ENCODE measurements at regions not wholly inside any gene's neighbourhood (a gene's known extent, or its start where the extent isn't known, plus 50 kb on each side); places are given as distances from the start of the nearest gene placed in this dataset.

DNA sequence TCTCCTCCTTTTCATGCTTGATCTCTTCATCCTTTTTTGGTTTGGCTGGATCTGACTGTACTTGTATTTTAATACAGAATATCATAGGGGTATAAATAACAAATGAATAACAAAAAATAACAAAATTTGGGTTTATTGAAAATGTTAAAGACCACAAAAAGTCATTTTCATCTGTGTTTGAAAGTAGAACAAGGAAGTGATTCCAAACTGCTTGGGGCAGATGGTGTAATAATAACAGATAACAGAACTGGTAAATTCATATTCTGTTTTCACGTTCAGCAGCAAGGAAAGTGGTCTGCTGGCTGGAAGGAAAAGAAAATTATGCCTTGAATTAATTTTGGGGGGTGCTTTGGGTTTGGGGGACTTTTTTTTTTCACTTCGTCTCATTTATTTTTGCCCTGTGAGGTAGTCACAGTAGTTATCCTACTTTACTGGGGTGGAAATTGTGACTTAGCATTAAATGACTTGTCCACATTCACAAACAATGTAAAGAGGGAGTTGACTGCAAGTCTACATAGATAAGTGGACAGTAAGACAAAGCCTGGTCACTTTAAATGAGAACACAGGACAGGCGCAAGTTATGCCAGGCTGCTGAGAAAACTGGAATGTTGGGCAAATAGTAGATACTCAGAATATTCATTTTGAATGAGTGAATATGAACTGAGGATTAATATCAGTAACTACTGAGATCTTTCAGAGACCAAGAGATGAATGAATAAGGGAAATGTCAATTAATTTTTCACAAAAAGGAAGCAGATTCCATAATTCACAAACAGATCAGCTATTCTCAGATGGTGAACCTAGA lies 193.9 kb upstream of the CITED2 start (continued):
- no peak for TF ChIP-seq PHF8 (IDR thresholded peaks at IDR 0.05; ENCODE audit: borderline replicate concordance, low read length)
- 0 out of 4 replicates have a peak, but pooled peaks of 1 of the 2 experiments have one; percentile 8 for TF ChIP-seq RAD21 (CRISPR knock-in tag; conservative IDR thresholded peaks at IDR 0.05 in 1 of 2, IDR thresholded peaks at IDR 0.05 in 1 of 2)
- TF ChIP-seq LCOR (CRISPR knock-in tag; IDR thresholded peaks at IDR 0.05), result no peak
- TF ChIP-seq SPI1 (IDR thresholded peaks at IDR 0.05; ENCODE audit: borderline replicate concordance, low read depth, low read length), result peak; percentile 10; the same call in 1 of the 2 replicates
- TF ChIP-seq, protein P1, sequence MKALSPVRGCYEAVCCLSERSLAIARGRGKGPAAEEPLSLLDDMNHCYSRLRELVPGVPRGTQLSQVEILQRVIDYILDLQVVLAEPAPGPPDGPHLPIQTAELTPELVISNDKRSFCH (CRISPR knock-in tag; IDR thresholded peaks at IDR 0.05), result no peak
- TF ChIP-seq, protein P1 (tag; IDR thresholded peaks at IDR 0.05), result no peak
- no peak for TF ChIP-seq ZKSCAN1 (IDR thresholded peaks at IDR 0.05; ENCODE audit: low read depth, low read length)
- no peak for TF ChIP-seq ZNF785 (CRISPR knock-in tag; IDR thresholded peaks at IDR 0.05)
- TF ChIP-seq, protein P2, sequence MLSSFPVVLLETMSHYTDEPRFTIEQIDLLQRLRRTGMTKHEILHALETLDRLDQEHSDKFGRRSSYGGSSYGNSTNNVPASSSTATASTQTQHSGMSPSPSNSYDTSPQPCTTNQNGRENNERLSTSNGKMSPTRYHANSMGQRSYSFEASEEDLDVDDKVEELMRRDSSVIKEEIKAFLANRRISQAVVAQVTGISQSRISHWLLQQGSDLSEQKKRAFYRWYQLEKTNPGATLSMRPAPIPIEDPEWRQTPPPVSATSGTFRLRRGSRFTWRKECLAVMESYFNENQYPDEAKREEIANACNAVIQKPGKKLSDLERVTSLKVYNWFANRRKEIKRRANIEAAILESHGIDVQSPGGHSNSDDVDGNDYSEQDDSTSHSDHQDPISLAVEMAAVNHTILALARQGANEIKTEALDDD (IDR thresholded peaks at IDR 0.05), result no peak
- TF ChIP-seq ATF1 (CRISPR knock-in tag; IDR thresholded peaks at IDR 0.05), result no peak
- no peak for TF ChIP-seq ATF1 (tag; IDR thresholded peaks at IDR 0.05)
- no peak for TF ChIP-seq ZNF311 (CRISPR knock-in tag; IDR thresholded peaks at IDR 0.05)
- no peak for TF ChIP-seq ZNF584 (CRISPR knock-in tag; IDR thresholded peaks at IDR 0.05; ENCODE audit: low read depth)
- no peak for TF ChIP-seq MTF1 (CRISPR knock-in tag; IDR thresholded peaks at IDR 0.05; ENCODE audit: borderline replicate concordance)
- no peak for TF ChIP-seq TCF7L2 (IDR thresholded peaks at IDR 0.05; ENCODE audit: low read depth, low read length)
- TF ChIP-seq, protein P3, sequence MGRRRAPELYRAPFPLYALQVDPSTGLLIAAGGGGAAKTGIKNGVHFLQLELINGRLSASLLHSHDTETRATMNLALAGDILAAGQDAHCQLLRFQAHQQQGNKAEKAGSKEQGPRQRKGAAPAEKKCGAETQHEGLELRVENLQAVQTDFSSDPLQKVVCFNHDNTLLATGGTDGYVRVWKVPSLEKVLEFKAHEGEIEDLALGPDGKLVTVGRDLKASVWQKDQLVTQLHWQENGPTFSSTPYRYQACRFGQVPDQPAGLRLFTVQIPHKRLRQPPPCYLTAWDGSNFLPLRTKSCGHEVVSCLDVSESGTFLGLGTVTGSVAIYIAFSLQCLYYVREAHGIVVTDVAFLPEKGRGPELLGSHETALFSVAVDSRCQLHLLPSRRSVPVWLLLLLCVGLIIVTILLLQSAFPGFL (CRISPR knock-in tag; IDR thresholded peaks at IDR 0.05), result no peak

Data from K562 (cell line).